ENCODE measurements at regions not wholly inside any gene's neighbourhood (a gene's known extent, or its start where the extent isn't known, plus 50 kb on each side); places are given as distances from the start of the nearest gene placed in this dataset.

DNA sequence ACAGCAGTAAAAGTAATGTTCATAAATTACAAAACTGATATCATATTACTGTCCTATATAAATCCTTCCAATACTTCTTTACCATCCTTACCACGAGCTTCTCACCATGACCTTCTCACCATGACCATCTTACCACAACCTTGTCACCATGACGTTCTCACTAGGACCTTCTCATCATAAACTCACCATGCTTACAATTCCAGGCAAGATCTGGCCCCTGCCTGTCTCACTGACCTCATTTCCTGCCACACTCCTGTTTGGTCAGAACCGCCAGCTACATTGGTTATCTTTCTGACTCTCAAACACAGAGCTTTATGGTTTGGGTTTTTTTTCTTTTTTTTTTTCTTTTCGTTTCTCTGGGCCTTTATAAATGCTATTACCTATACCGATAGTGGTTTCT lies 827.6 kb downstream of the RNF144A start:
- intact Hi-C loops (cut with micrococcal nuclease) (no loop called here), in situ Hi-C loops (cut with MboI) (no loop called here)
- H3K9me3 ChIP-seq (replicated peaks; ENCODE audit: control insufficient read depth, insufficient read depth, low read depth, low read length), result no peaks in the 10 kb centered on the region
- H3K79me2 ChIP-seq (ENCODE audit: control insufficient read depth, insufficient read depth, low read length), result no peaks in the 10 kb centered on the region
- H3K4me2 ChIP-seq (ENCODE audit: insufficient read depth, low read length), result no peak overlapping the region
- FAIRE-seq, result no peak
- POLR2A ChIA-PET, result no interaction called here
- no peaks in the 10 kb centered on the region for H4K20me1 ChIP-seq (replicated peaks; ENCODE audit: control insufficient read depth, insufficient read depth, low read length)
- H3K9ac ChIP-seq (ENCODE audit: insufficient read depth in 1 of 2, low read depth in 2 of 2, low read length in 2 of 2), result no peak overlapping the region
- 3% methylated on average over 5 of the region's 5 CpGs for WGBS (ENCODE audit: insufficient coverage, low coverage, missing lambda C conversion rate)
- no peaks in the 10 kb centered on the region for H3K9me1 ChIP-seq (ENCODE audit: control insufficient read depth, insufficient read depth, low read length)
- no peak for DNase-seq (ENCODE audit: extremely low read depth in 1 of 4, low spot score in 3 of 4)
- H2AFZ ChIP-seq (ENCODE audit: low read depth, low read length), result no peak overlapping the region
- no TSS peak for BruUV-seq (replicated peaks)
- no peak overlapping the region for H3K27ac ChIP-seq (ENCODE audit: extremely low read depth, low read depth, low read length)
- H3K4me1 ChIP-seq (replicated peaks in 1 of 2; ENCODE audit: control insufficient read depth in 2 of 2, insufficient read depth in 2 of 2, low read length in 2 of 2), result no peaks in the 10 kb centered on the region
- H3K27me3 ChIP-seq (ENCODE audit: control insufficient read depth in 2 of 2, insufficient read depth in 2 of 2, low read length in 2 of 2), result peaks cover 0 to 3% of the 10 kb centered on the region in 2 experiments; a peak in 1 of 5 replicates
- no peaks in the 10 kb centered on the region for H3K36me3 ChIP-seq (ENCODE audit: control insufficient read depth, insufficient read depth, low read length)
- CTCF ChIA-PET (ENCODE audit: low intra/inter-chr PET ratio), result no interaction called here
- no peak overlapping the region for H3K4me3 ChIP-seq
- ATAC-seq, result no peak
- TF ChIP-seq ZNF586 (CRISPR knock-in tag; conservative IDR thresholded peaks at IDR 0.05) (no peak), PPARD (CRISPR knock-in tag; IDR thresholded peaks at IDR 0.05) (no peak), ZBTB40 (IDR thresholded peaks at IDR 0.05) (no peak), ZBTB40 (CRISPR knock-in tag; IDR thresholded peaks at IDR 0.05) (no peak), POLR2B (IDR thresholded peaks at IDR 0.05; ENCODE audit: low read depth, partially characterized antibody) (no peak), IFI16 (CRISPR knock-in tag; IDR thresholded peaks at IDR 0.05) (no peak), THRB (CRISPR knock-in tag; conservative IDR thresholded peaks at IDR 0.05) (no peak), PYGO2 (tag; IDR thresholded peaks at IDR 0.05) (no peak), SMAD4 (CRISPR knock-in tag; conservative IDR thresholded peaks at IDR 0.05) (no peak), EWSR1 (IDR thresholded peaks at IDR 0.05; ENCODE audit: borderline replicate concordance, low read depth, partially characterized antibody) (no peak), ZC3H8 (IDR thresholded peaks at IDR 0.05) (no peak)
- TF ChIP-seq, protein P1, sequence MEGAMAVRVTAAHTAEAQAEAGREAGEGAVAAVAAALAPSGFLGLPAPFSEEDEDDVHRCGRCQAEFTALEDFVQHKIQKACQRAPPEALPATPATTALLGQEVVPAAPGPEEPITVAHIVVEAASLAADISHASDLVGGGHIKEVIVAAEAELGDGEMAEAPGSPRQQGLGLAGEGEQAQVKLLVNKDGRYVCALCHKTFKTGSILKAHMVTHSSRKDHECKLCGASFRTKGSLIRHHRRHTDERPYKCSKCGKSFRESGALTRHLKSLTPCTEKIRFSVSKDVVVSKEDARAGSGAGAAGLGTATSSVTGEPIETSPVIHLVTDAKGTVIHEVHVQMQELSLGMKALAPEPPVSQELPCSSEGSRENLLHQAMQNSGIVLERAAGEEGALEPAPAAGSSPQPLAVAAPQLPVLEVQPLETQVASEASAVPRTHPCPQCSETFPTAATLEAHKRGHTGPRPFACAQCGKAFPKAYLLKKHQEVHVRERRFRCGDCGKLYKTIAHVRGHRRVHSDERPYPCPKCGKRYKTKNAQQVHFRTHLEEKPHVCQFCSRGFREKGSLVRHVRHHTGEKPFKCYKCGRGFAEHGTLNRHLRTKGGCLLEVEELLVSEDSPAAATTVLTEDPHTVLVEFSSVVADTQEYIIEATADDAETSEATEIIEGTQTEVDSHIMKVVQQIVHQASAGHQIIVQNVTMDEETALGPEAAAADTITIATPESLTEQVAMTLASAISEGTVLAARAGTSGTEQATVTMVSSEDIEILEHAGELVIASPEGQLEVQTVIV (CRISPR knock-in tag; IDR thresholded peaks at IDR 0.05; ENCODE audit: borderline replicate concordance), result no peak

Measured in K562 (cell line).